Vagina (tissue), 2 donors: ENCODE measurements at regions not wholly inside any gene's neighbourhood (a gene's known extent, or its start where the extent isn't known, plus 50 kb on each side); places are given as distances from the start of the nearest gene placed in this dataset.

Source experiments
- DNase-seq, 2 donors: peaks; one replicate each; pipeline ENCODE4 v3.0.0-alpha.2; 2017; ENCODE audit errors: extremely low spot score in 2 of 2
- H3K27ac ChIP-seq: fragments of 200-600 bp; sonication (generic); one replicate; pipeline ENCODE4 v1.5.1; 2019
- H3K27me3 ChIP-seq: fragments of 200-600 bp; sonication (generic); one replicate; pipeline ENCODE4 v1.5.1; 2019
- H3K36me3 ChIP-seq, 2 donors: fragments of 200-600 bp; sonication (generic); one replicate each; pipeline ENCODE4 v1.5.1; 2017 to 2019
- H3K4me1 ChIP-seq: fragments of 200-600 bp; sonication (generic); one replicate; pipeline ENCODE4 v1.5.1; 2019
- H3K4me3 ChIP-seq, 2 donors: fragments of 200-600 bp; sonication (generic); 1 replicate in 1 of 2; 2 replicates in 1 of 2; pipeline ENCODE4 v1.5.1; 2016 to 2019
- H3K9me3 ChIP-seq: fragments of 200-600 bp; sonication (generic); one replicate; pipeline ENCODE4 v1.5.1; 2019
- POLR2A ChIP-seq, 2 donors: fragments of 450-650 bp; IDR thresholded peaks; one replicate each; pipeline ENCODE4 v1.6.1; 2017; ENCODE audit warnings: antibody characterized with exemption in 2 of 2, mild to moderate bottlenecking in 2 of 2, moderate library complexity in 2 of 2
- POLR2AphosphoS5 ChIP-seq, 2 donors: sonication (generic); formaldehyde crosslinking; IDR thresholded peaks; one replicate each; pipeline ENCODE4 v1.9.0; 2017; ENCODE audit warnings: antibody characterized with exemption in 2 of 2, mild to moderate bottlenecking in 2 of 2, low read depth in 1 of 2; ENCODE audit not compliant: insufficient read depth in 1 of 2
- intact Hi-C: fragments of 100-400 bp; cut with DNase I; formaldehyde crosslinking; loops from one replicate; pipeline ENCODE4 v1.15.1; 2023
- TF ChIP-seq, protein P1 (sequence below), 3 experiments: fragments of 450-650 bp in 2 of 3; fragments of 200-600 bp in 1 of 3; sonication (generic) in 1 of 3; IDR thresholded peaks; one replicate each; pipeline ENCODE4 v1.5.1; 2017 to 2019; ENCODE audit warnings: antibody characterized with exemption in 3 of 3, mild to moderate bottlenecking in 2 of 3, moderate library complexity in 2 of 3

DNA sequence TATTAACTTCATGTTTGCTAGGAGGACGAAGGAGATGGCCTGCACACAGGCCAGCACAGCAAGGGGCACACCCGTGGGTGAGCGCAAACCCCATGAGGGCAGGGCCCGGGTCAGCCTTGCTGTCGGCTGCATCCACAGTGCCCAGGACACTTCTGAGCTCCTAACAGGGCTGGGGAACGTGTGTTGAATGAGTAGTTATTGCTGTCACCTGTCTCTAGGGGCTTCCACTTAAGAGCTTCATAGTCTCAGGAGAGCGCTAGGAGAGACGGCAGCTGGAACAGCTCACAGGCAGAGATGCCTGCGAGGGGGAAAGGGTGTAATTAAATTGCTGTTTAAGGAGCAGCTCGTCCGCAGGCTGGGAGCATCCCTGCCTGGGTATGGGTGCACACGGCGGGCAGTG lies 91.4 kb upstream of the NEURL1B start:
- DNase-seq, result no peak
- Histone ChIP-seq H3K4me3 (no peak overlapping the region), H3K36me3 (no peaks in the 10 kb centered on the region), H3K9me3 (no peaks in the 10 kb centered on the region), H3K27ac (no peak overlapping the region), H3K4me1 (no peaks in the 10 kb centered on the region), H3K27me3 (no peaks in the 10 kb centered on the region)
- no peak for TF ChIP-seq POLR2A (IDR thresholded peaks at IDR 0.05)
- TF ChIP-seq, protein P1, sequence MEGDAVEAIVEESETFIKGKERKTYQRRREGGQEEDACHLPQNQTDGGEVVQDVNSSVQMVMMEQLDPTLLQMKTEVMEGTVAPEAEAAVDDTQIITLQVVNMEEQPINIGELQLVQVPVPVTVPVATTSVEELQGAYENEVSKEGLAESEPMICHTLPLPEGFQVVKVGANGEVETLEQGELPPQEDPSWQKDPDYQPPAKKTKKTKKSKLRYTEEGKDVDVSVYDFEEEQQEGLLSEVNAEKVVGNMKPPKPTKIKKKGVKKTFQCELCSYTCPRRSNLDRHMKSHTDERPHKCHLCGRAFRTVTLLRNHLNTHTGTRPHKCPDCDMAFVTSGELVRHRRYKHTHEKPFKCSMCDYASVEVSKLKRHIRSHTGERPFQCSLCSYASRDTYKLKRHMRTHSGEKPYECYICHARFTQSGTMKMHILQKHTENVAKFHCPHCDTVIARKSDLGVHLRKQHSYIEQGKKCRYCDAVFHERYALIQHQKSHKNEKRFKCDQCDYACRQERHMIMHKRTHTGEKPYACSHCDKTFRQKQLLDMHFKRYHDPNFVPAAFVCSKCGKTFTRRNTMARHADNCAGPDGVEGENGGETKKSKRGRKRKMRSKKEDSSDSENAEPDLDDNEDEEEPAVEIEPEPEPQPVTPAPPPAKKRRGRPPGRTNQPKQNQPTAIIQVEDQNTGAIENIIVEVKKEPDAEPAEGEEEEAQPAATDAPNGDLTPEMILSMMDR (IDR thresholded peaks at IDR 0.05), result no peak
- no peak for TF ChIP-seq POLR2AphosphoS5 (IDR thresholded peaks at IDR 0.05; ENCODE audit: insufficient read depth in 1 of 2, low read depth in 1 of 2)
- intact Hi-C loops, result loop anchor here (10.0 kb wide), 2 partner anchors 45 to 95 kb away; partner anchors contain the start of gene NEURL1B

DNA sequence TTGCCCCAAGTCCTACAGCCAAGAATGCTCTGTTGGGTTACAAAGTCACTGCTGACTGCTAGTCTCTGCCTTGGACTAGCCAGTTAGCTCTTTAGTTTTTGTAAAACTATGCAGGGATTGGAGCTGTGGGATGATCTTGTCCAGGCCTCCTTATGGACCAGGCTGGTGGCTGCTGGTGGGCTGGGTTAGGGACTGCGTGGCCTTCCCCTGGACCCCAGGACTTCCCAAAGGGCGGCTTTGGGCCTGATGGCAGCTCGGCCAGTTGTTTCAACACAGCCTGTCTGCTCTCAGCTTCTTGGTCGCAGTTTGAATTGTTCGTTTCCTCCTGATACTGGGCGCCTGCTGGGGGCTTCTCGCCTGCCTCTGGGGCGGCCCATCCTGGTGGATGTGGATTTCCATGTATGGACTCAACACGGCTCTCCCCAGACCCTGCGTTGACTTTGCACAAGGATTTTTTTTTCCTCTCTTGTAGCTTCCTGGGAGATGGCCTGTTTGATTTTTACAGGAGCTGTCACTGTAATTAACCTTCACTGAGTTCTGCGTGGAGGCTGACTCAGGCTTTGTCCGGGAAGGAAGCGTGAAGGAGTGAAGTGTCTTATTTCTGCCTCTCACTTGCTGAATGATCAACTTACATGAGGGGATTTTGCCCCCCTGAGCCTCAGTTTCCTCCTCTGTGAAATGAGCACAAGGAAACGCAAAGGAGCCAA lies 91.9 kb upstream of the NEURL1B start:
- TF ChIP-seq POLR2AphosphoS5 (IDR thresholded peaks at IDR 0.05; ENCODE audit: insufficient read depth in 1 of 2, low read depth in 1 of 2), result no peak
- TF ChIP-seq, protein P1 (IDR thresholded peaks at IDR 0.05), result no peak
- no peaks in the 10 kb centered on the region for H3K4me1 ChIP-seq
- no peak overlapping the region for H3K27ac ChIP-seq
- H3K9me3 ChIP-seq, result no peaks in the 10 kb centered on the region
- intact Hi-C loops, result no loop called here
- DNase-seq, result no peak
- H3K4me3 ChIP-seq, result no peak overlapping the region
- H3K27me3 ChIP-seq, result no peaks in the 10 kb centered on the region
- H3K36me3 ChIP-seq, result no peaks in the 10 kb centered on the region

DNA sequence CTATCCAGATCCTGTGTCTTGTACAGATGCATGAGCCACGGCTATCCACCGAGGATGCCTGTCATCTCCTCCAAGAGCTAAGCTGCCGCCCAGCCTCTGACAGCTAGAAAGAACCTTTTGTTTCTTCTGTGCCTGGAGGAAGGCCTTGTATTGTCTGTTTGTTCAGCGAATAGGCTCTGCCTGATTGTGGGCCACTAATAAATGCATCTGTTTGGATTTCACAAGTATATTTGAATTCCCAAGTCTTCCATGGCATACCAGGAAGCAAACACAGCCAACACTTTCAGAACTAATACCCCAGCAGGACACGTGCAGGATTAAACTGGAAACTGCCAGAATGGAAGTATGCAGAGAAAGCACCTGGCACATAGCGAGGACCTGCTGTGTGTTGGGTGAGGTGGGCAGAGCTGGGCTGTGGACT lies 92.7 kb upstream of the NEURL1B start:
- Histone ChIP-seq H3K27ac (no peak overlapping the region), H3K4me3 (no peak overlapping the region), H3K4me1 (no peaks in the 10 kb centered on the region), H3K36me3 (no peaks in the 10 kb centered on the region), H3K9me3 (no peaks in the 10 kb centered on the region), H3K27me3 (no peaks in the 10 kb centered on the region)
- no peak for DNase-seq
- intact Hi-C loops, result no loop called here
- TF ChIP-seq POLR2AphosphoS5 (IDR thresholded peaks at IDR 0.05; ENCODE audit: insufficient read depth in 1 of 2, low read depth in 1 of 2) (no peak), POLR2A (IDR thresholded peaks at IDR 0.05) (no peak)
- TF ChIP-seq, protein P1 (IDR thresholded peaks at IDR 0.05), result no peak

DNA sequence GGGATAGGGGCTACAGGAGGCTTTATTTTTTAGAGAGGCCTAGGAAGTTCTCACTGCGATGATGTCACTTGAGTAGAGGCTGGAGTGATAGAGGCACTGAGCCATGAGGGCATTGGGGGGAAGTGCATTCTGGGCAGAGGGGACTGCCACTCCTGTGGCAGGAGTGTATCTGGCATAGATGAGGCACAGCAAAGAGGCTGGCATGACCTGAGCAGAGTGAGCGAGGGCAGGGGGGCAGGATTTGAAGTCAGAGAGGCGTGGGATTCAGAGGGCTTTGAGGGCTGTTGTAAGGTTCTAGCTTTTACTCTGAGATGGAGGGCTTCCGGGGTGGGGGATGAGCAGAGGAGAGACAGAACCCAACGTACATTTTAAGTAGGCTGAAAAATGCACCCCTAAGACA lies 91.9 kb upstream of the SH3PXD2B start:
- Histone ChIP-seq H3K36me3 (no peaks in the 10 kb centered on the region), H3K27ac (no peak overlapping the region), H3K4me1 (no peaks in the 10 kb centered on the region), H3K27me3 (no peaks in the 10 kb centered on the region), H3K9me3 (no peaks in the 10 kb centered on the region), H3K4me3 (no peak overlapping the region)
- intact Hi-C loops, result no loop called here
- TF ChIP-seq, protein P1 (IDR thresholded peaks at IDR 0.05), result no peak
- DNase-seq, result no peak

DNA sequence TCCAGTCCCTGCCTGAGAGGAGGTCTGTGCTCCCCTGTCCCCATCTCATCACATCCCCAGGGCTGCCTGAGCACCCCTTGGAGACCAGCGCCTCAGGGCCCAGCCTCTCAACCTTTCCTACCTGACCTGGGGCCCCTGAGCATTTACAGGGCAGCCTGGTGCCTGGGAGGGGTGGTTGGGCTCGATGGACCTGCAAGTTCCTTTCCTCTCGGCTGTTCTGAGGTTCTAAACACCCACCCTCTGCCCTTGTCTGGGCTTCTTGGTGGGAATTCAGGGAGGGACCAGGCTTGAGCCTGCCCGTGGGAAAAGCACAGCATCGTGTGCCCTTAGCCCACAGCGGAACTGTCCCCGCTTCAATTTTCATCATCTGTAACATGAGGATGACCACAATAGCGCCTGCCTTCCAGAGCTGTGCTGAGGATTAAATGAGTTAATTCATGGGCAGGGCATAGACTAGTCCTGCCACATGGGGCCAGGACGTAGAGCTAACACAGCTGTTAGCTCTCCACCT lies 91.0 kb upstream of the SH3PXD2B start:
- Histone ChIP-seq H3K27me3 (no peaks in the 10 kb centered on the region), H3K4me1 (no peaks in the 10 kb centered on the region), H3K36me3 (no peaks in the 10 kb centered on the region), H3K9me3 (no peaks in the 10 kb centered on the region), H3K4me3 (no peak overlapping the region), H3K27ac (no peak overlapping the region)
- intact Hi-C loops, result no loop called here
- no peak for DNase-seq
- TF ChIP-seq, protein P1 (IDR thresholded peaks at IDR 0.05), result no peak
- TF ChIP-seq POLR2A (IDR thresholded peaks at IDR 0.05) (no peak), POLR2AphosphoS5 (IDR thresholded peaks at IDR 0.05; ENCODE audit: insufficient read depth in 1 of 2, low read depth in 1 of 2) (no peak)
